Loucy (cell line): ENCODE measurements at regions not wholly inside any gene's neighbourhood (a gene's known extent, or its start where the extent isn't known, plus 50 kb on each side); places are given as distances from the start of the nearest gene placed in this dataset.

Experiments used
- EZH2phosphoT487 ChIP-seq: fragments of 200-600 bp; IDR thresholded peaks from 2 replicates; pipeline ENCODE4 v1.6.1; 2018; ENCODE audit warnings: antibody characterized with exemption, mild to moderate bottlenecking, moderate library complexity, borderline replicate concordance
- TF ChIP-seq, protein P1 (sequence below): fragments of 200-600 bp; sonication (generic); conservative IDR thresholded peaks from 2 replicates; pipeline ENCODE4 v1.5.1; 2014; ENCODE audit warnings: mild to moderate bottlenecking, antibody characterized with exemption, low read length

- TF ChIP-seq, protein P1, sequence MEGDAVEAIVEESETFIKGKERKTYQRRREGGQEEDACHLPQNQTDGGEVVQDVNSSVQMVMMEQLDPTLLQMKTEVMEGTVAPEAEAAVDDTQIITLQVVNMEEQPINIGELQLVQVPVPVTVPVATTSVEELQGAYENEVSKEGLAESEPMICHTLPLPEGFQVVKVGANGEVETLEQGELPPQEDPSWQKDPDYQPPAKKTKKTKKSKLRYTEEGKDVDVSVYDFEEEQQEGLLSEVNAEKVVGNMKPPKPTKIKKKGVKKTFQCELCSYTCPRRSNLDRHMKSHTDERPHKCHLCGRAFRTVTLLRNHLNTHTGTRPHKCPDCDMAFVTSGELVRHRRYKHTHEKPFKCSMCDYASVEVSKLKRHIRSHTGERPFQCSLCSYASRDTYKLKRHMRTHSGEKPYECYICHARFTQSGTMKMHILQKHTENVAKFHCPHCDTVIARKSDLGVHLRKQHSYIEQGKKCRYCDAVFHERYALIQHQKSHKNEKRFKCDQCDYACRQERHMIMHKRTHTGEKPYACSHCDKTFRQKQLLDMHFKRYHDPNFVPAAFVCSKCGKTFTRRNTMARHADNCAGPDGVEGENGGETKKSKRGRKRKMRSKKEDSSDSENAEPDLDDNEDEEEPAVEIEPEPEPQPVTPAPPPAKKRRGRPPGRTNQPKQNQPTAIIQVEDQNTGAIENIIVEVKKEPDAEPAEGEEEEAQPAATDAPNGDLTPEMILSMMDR = no peak
- TF ChIP-seq EZH2phosphoT487 = no peak
Observed at GRCh38 chr6:144730088-144730645, 445.0 kb downstream of the UTRN start.
